Prostate gland (tissue), 2 donors: ENCODE measurements at regions not wholly inside any gene's neighbourhood (a gene's known extent, or its start where the extent isn't known, plus 50 kb on each side); places are given as distances from the start of the nearest gene placed in this dataset.
"Not testable (repeated sequence)": the region's sequence is repeated elsewhere in the genome, so short reads cannot be mapped to it uniquely, and the experiment has no call there.

Experiments
- DNase-seq: peaks from one replicate; pipeline ENCODE4 v3.0.0-alpha.2; 2019; ENCODE audit warnings: low spot score
- H3K27ac ChIP-seq, 2 donors: fragments of 200-600 bp; sonication (generic); 2 replicates each; pipeline ENCODE4 v1.5.1; 2017 to 2019
- H3K27me3 ChIP-seq: fragments of 200-600 bp; sonication (generic); replicated peaks from 2 replicates; pipeline ENCODE4 v1.5.1; 2019; ENCODE audit not compliant: insufficient read depth
- H3K36me3 ChIP-seq, 2 donors: fragments of 200-600 bp; sonication (generic); 1 replicate in 1 of 2; 2 replicates in 1 of 2; pipeline versions ENCODE4 v1.5.1 to v1.8.1; 2017 to 2019
- H3K4me1 ChIP-seq: fragments of 200-600 bp; sonication (generic); replicated peaks from 2 replicates; pipeline ENCODE4 v1.5.1; 2019
- H3K4me3 ChIP-seq, 2 donors: fragments of 200-600 bp; sonication (generic); 2 replicates each; pipeline ENCODE4 v1.5.1; 2017 to 2019
- H3K9me3 ChIP-seq: fragments of 200-600 bp; sonication (generic); 2 replicates; pipeline ENCODE4 v1.5.1; 2017
- CTCF ChIP-seq, 4 experiments: fragments of 200-600 bp in 2 of 4; fragments of 450-650 bp in 2 of 4; sonication (generic) in 2 of 4; IDR thresholded peaks; 1 replicate in 3 of 4; 2 replicates in 1 of 4; pipeline ENCODE4 v1.5.1; 2016 to 2019; ENCODE audit warnings: antibody characterized with exemption in 4 of 4, mild to moderate bottlenecking in 2 of 4, moderate library complexity in 2 of 4
- POLR2A ChIP-seq: fragments of 450-650 bp; IDR thresholded peaks from one replicate; pipeline ENCODE4 v1.6.1; 2016; ENCODE audit warnings: antibody characterized with exemption, mild to moderate bottlenecking
- POLR2AphosphoS5 ChIP-seq: sonication (generic); formaldehyde crosslinking; IDR thresholded peaks from one replicate; pipeline ENCODE4 v1.6.1; 2017; ENCODE audit warnings: antibody characterized with exemption
- WGBS: methylation state at CpG from one replicate; pipeline ENCODE4 v1.1.5; 2018; 5-methylcytosine and 5-hydroxymethylcytosine counted together
- intact Hi-C: fragments of 100-400 bp; cut with DNase I; formaldehyde crosslinking; loops from one replicate; pipeline ENCODE4 v1.14.2; 2022

GRCh38 chr4:102210806-102211205 lies 134.5 kb downstream of the SLC39A8 start:
- H3K36me3 ChIP-seq, H3K27ac ChIP-seq, H3K4me3 ChIP-seq, H3K9me3 ChIP-seq, intact Hi-C loops, DNase-seq, H3K27me3 ChIP-seq, H3K4me1 ChIP-seq: not testable (repeated sequence)
- 92% methylated on average over 6 of the region's 6 CpGs for WGBS

- H3K9me3 ChIP-seq, H3K36me3 ChIP-seq, H3K4me1 ChIP-seq, H3K4me3 ChIP-seq, H3K27me3 ChIP-seq, DNase-seq, intact Hi-C loops, H3K27ac ChIP-seq: not testable (repeated sequence)
- 94% methylated on average over 3 of the region's 3 CpGs for WGBS
Observed at GRCh38 chr4:102204634-102205033, 140.6 kb downstream of the SLC39A8 start.

GRCh38 chr4:102196221-102196620 lies 149.1 kb downstream of the SLC39A8 start:
- no peaks in the 10 kb centered on the region for H3K36me3 ChIP-seq
- H3K27ac ChIP-seq: no peak overlapping the region
- TF ChIP-seq POLR2A (no peak), POLR2AphosphoS5 (no peak), CTCF (IDR thresholded peaks at IDR 0.05) (no peak)
- no peaks in the 10 kb centered on the region for H3K4me1 ChIP-seq
- H3K9me3 ChIP-seq: no peaks in the 10 kb centered on the region
- no peak for DNase-seq
- intact Hi-C loops: no loop called here
- no peaks in the 10 kb centered on the region for H3K27me3 ChIP-seq
- no peak overlapping the region for H3K4me3 ChIP-seq
- 71% methylated on average over 3 of the region's 3 CpGs for WGBS

- no peak overlapping the region for H3K4me3 ChIP-seq
- WGBS: 83% methylated on average over 1 of the region's 1 CpG
- no peak overlapping the region for H3K27ac ChIP-seq
- intact Hi-C loops: no loop called here
- no peak for DNase-seq
- H3K36me3 ChIP-seq: no peaks in the 10 kb centered on the region
- H3K4me1 ChIP-seq: no peaks in the 10 kb centered on the region
- H3K27me3 ChIP-seq: no peaks in the 10 kb centered on the region
- TF ChIP-seq POLR2AphosphoS5 (no peak), CTCF (IDR thresholded peaks at IDR 0.05) (no peak), POLR2A (no peak)
- no peaks in the 10 kb centered on the region for H3K9me3 ChIP-seq
Observed at GRCh38 chr4:102193145-102193544, 152.1 kb downstream of the SLC39A8 start.

- Histone ChIP-seq H3K9me3 (no peaks in the 10 kb centered on the region), H3K36me3 (no peaks in the 10 kb centered on the region), H3K4me3 (no peak overlapping the region), H3K27ac (no peak overlapping the region), H3K4me1 (no peaks in the 10 kb centered on the region), H3K27me3 (no peaks in the 10 kb centered on the region)
- WGBS: 52% methylated on average over 1 of the region's 1 CpG
- TF ChIP-seq CTCF (IDR thresholded peaks at IDR 0.05) (no peak), POLR2A (no peak), POLR2AphosphoS5 (no peak)
- intact Hi-C loops: no loop called here
- no peak for DNase-seq
Observed at GRCh38 chr4:102180046-102180445, 165.2 kb downstream of the SLC39A8 start.

GRCh38 chr4:102174719-102175189 lies 170.5 kb downstream of the SLC39A8 start:
- no peak for DNase-seq
- TF ChIP-seq CTCF (IDR thresholded peaks at IDR 0.05) (no peak), POLR2A (no peak), POLR2AphosphoS5 (no peak)
- Histone ChIP-seq H3K36me3 (no peaks in the 10 kb centered on the region), H3K4me3 (no peak overlapping the region), H3K9me3 (no peaks in the 10 kb centered on the region), H3K4me1 (no peaks in the 10 kb centered on the region), H3K27ac (no peak overlapping the region), H3K27me3 (no peaks in the 10 kb centered on the region)
- 83% methylated on average over 2 of the region's 2 CpGs for WGBS
- intact Hi-C loops: no loop called here
